ENCODE measurements at regions not wholly inside any gene's neighbourhood (a gene's known extent, or its start where the extent isn't known, plus 50 kb on each side); places are given as distances from the start of the nearest gene placed in this dataset.

DNA sequence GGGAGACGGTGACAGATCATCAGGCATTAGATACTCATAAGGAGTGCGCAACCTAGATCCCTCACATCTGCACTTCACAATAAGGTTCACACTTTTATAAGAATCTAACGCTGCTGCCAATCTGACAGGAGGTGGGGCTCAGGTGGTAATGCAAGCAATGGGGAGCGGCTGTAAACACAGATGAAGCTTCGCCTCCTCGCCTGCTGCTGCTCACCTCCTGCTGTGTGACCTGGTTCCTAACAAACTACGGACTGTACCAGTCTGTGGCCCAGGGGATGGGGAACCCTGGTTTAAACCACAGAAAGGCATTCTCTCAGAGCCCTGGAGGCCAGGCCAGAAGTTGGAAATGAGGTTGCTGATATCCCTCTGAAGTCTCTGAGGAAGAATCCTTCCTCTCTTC, 323.6 kb downstream of the DRD1 start:
- no peak for DNase-seq (ENCODE audit: unreplicated experiment)
- CTCF ChIA-PET, result interaction anchor here (0.6 kb wide), 1 partner anchor 514 kb away, joined by 3 read pairs; no protein-coding TSS in a partner anchor

DNA sequence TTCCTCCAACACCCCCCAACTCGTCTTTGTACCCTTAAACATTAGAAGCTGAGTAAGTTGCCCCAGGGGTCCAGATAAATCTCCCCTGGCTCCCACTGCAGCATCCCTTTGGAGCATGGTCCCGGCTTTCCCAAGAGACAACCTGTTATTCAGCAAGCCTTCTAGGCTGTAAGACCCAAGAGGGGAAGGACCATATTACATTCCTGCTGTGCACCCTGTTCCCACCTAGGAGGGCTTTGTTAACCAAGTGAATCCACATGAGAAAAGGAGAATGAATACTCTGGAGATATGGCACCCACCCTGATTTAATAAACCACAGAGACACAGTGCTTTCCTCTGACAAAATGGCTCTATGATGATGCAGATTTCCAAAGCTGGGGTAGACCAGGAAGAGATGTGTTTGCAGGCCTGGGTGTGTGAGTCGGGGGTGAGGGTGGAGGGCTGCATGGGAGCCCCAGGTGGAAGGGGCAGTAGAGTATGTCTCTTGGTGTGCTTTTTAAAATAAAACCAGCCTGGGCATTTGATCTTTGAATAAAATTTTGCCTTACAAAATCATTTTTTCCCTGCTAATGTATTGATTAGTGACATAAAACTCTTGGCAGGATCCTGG, 325.2 kb downstream of the DRD1 start:
- H3K27me3 Mint-ChIP-seq (ENCODE audit: insufficient read depth, unreplicated experiment), result peaks cover 44% of the 10 kb centered on the region
- no peak overlapping the region for H3K27ac Mint-ChIP-seq (ENCODE audit: low read depth, unreplicated experiment)
- H3K4me3 Mint-ChIP-seq (ENCODE audit: unreplicated experiment), result no peak overlapping the region
- H3K9me3 Mint-ChIP-seq (ENCODE audit: unreplicated experiment), result no peaks in the 10 kb centered on the region
- intact Hi-C loops (cut with micrococcal nuclease), result no loop called here
- H3K4me1 Mint-ChIP-seq (ENCODE audit: insufficient read depth, unreplicated experiment), result no peaks in the 10 kb centered on the region
- POLR2A ChIA-PET, result no interaction called here
- no TSS peak for BruUV-seq (replicated peaks)
- CTCF ChIA-PET, result interaction anchor here (0.6 kb wide), 1 partner anchor 297 kb away, joined by 3 read pairs; no protein-coding TSS in a partner anchor
- TF ChIP-seq, protein P1, sequence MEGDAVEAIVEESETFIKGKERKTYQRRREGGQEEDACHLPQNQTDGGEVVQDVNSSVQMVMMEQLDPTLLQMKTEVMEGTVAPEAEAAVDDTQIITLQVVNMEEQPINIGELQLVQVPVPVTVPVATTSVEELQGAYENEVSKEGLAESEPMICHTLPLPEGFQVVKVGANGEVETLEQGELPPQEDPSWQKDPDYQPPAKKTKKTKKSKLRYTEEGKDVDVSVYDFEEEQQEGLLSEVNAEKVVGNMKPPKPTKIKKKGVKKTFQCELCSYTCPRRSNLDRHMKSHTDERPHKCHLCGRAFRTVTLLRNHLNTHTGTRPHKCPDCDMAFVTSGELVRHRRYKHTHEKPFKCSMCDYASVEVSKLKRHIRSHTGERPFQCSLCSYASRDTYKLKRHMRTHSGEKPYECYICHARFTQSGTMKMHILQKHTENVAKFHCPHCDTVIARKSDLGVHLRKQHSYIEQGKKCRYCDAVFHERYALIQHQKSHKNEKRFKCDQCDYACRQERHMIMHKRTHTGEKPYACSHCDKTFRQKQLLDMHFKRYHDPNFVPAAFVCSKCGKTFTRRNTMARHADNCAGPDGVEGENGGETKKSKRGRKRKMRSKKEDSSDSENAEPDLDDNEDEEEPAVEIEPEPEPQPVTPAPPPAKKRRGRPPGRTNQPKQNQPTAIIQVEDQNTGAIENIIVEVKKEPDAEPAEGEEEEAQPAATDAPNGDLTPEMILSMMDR (IDR thresholded peaks at IDR 0.05; ENCODE audit: unreplicated experiment), result no peak
- no peaks in the 10 kb centered on the region for H3K36me3 Mint-ChIP-seq (ENCODE audit: insufficient read depth, unreplicated experiment)
- no peak for DNase-seq (ENCODE audit: unreplicated experiment)

More for the DNA sequence above, 323.6 kb downstream of the DRD1 start:
- Mint-ChIP-seq H3K4me1 (ENCODE audit: insufficient read depth, unreplicated experiment) (no peaks in the 10 kb centered on the region), H3K27ac (ENCODE audit: low read depth, unreplicated experiment) (no peak overlapping the region), H3K4me3 (ENCODE audit: unreplicated experiment) (no peak overlapping the region), H3K27me3 (ENCODE audit: insufficient read depth, unreplicated experiment) (peaks cover 33% of the 10 kb centered on the region), H3K36me3 (ENCODE audit: insufficient read depth, unreplicated experiment) (no peaks in the 10 kb centered on the region), H3K9me3 (ENCODE audit: unreplicated experiment) (no peaks in the 10 kb centered on the region)
- TF ChIP-seq, protein P1 (IDR thresholded peaks at IDR 0.05; ENCODE audit: unreplicated experiment), result no peak
- intact Hi-C loops (cut with micrococcal nuclease), result no loop called here
- BruUV-seq (replicated peaks), result no TSS peak
- POLR2A ChIA-PET, result no interaction called here

DNA sequence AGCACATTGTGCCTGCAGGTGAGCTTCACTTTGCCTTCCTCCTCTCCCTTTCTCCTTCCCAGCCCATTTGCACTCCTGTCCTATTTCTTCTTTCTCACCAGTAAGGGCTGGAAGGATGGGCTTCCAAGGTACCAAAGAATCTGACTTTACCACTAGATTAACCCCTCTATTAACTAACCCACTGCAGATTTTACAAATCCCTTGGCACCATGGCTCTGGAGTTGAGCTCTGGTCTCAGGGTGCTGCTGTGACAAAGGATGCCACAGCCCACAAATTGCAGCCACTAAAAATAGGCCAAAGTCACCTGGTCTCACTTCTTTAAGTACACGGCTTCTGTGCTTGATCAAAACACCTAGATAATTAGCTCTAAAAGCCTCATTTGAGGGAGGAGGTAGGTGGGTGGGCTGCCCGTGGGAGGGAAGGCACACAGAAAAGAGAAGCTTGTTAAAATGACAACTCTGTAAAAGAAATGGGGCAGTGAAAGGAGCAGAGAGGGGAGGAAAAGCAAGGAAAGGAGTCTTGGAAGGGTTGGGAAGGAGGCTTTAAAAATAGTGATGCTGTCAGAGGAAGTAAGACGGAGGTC, 327.4 kb downstream of the DRD1 start:
- no TSS peak for BruUV-seq (replicated peaks)
- H3K4me1 Mint-ChIP-seq (ENCODE audit: insufficient read depth, unreplicated experiment), result no peaks in the 10 kb centered on the region
- CTCF ChIA-PET, result interaction anchor here (0.9 kb wide), 1 partner anchor 218 kb away, joined by 3 read pairs; no protein-coding TSS in a partner anchor
- no peaks in the 10 kb centered on the region for H3K9me3 Mint-ChIP-seq (ENCODE audit: unreplicated experiment)
- intact Hi-C loops (cut with micrococcal nuclease), result no loop called here
- POLR2A ChIA-PET, result no interaction called here
- H3K36me3 Mint-ChIP-seq (ENCODE audit: insufficient read depth, unreplicated experiment), result no peaks in the 10 kb centered on the region
- H3K27ac Mint-ChIP-seq (ENCODE audit: low read depth, unreplicated experiment), result no peak overlapping the region
- no peak for DNase-seq (ENCODE audit: unreplicated experiment)
- H3K4me3 Mint-ChIP-seq (ENCODE audit: unreplicated experiment), result no peak overlapping the region
- H3K27me3 Mint-ChIP-seq (ENCODE audit: insufficient read depth, unreplicated experiment), result peaks cover 44% of the 10 kb centered on the region
- TF ChIP-seq, protein P1 (IDR thresholded peaks at IDR 0.05; ENCODE audit: unreplicated experiment), result no peak

DNA sequence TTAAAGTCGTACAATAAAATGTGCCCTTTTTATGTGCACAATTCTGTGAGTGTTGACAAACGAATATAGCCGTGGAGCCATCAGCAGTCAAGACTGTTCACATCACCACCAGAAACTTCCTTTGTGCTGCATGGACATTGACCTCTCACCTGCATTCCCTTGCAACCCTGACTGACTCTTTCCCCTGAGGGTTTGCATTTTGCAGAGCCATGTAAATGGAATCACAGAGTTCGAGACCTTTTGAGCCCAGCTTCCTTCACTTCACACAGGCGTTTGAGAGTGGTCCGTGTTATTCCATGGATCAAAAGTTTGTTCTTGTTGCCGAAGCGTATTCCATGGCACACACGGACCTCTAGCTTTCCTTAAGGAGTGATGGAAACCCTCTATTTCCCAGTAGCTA, 328.2 kb downstream of the DRD1 start:
- H3K4me1 Mint-ChIP-seq (ENCODE audit: insufficient read depth, unreplicated experiment), result no peaks in the 10 kb centered on the region
- intact Hi-C loops (cut with micrococcal nuclease), result no loop called here
- no TSS peak for BruUV-seq (replicated peaks)
- H3K36me3 Mint-ChIP-seq (ENCODE audit: insufficient read depth, unreplicated experiment), result no peaks in the 10 kb centered on the region
- ChIA-PET POLR2A (no interaction called here), CTCF (no interaction called here)
- H3K4me3 Mint-ChIP-seq (ENCODE audit: unreplicated experiment), result no peak overlapping the region
- H3K27me3 Mint-ChIP-seq (ENCODE audit: insufficient read depth, unreplicated experiment), result peaks cover 44% of the 10 kb centered on the region
- no peaks in the 10 kb centered on the region for H3K9me3 Mint-ChIP-seq (ENCODE audit: unreplicated experiment)
- H3K27ac Mint-ChIP-seq (ENCODE audit: low read depth, unreplicated experiment), result no peak overlapping the region
- no peak for DNase-seq (ENCODE audit: unreplicated experiment)
- TF ChIP-seq, protein P1 (IDR thresholded peaks at IDR 0.05; ENCODE audit: unreplicated experiment), result no peak

Measured in MCF 10A (cell line).